ENCODE measurements at regions not wholly inside any gene's neighbourhood (a gene's known extent, or its start where the extent isn't known, plus 50 kb on each side); places are given as distances from the start of the nearest gene placed in this dataset.

- Histone ChIP-seq H2AFZ (ENCODE audit: low read length) (no peak overlapping the region), H3K4me3 (replicated peaks in 1 of 3; ENCODE audit: insufficient read depth in 1 of 3, low read depth in 2 of 3, low read length in 3 of 3) (no peak overlapping the region), H3K9ac (ENCODE audit: insufficient read depth, low read depth, low read length) (no peak overlapping the region), H4K20me1 (ENCODE audit: insufficient read depth, low read length) (no peaks in the 10 kb centered on the region), H3K9me3 (ENCODE audit: low read length) (peaks cover 9% of the 10 kb centered on the region), H3K4me2 (ENCODE audit: low read depth, low read length) (no peak overlapping the region), H3K36me3 (replicated peaks in 1 of 2; ENCODE audit: control insufficient read depth in 1 of 2, insufficient read depth in 2 of 2, low read length in 2 of 2) (no peaks in the 10 kb centered on the region), H3K4me1 (ENCODE audit: insufficient read depth, low read length) (no peaks in the 10 kb centered on the region), H3K27me3 (ENCODE audit: control insufficient read depth in 1 of 2, insufficient read depth in 2 of 2, low read length in 2 of 2) (no peaks in the 10 kb centered on the region), H3K79me2 (ENCODE audit: insufficient read depth, low read length) (no peaks in the 10 kb centered on the region), H3K27ac (ENCODE audit: extremely low read length, insufficient read depth, low read length) (no peak overlapping the region)
- POLR2A ChIA-PET: no interaction called here
- DNase-seq (ENCODE audit: low spot score): no peak
- no TSS peak for BruUV-seq (replicated peaks)
- CTCF ChIA-PET (ENCODE audit: low intra/inter-chr PET ratio, low total read pairs): no interaction called here
- no peak for FAIRE-seq
- ATAC-seq: no peak
- in situ Hi-C loops (cut with HindIII; ENCODE audit: extremely low pct_ligation_motif_present, low pct_unique_long_range_greater_than_20kb): no loop called here
- no CpG with 5 or more reads among the region's 1 CpG for WGBS (ENCODE audit: low lambda C conversion rate)
- intact Hi-C loops (cut with micrococcal nuclease; ENCODE audit: unreplicated experiment): no loop called here
- TF ChIP-seq ZNF33B (CRISPR knock-in tag; IDR thresholded peaks at IDR 0.05): no peak
- TF ChIP-seq ATAD3A (CRISPR knock-in tag; IDR thresholded peaks at IDR 0.05): no peak
- no peak for TF ChIP-seq TBX3 (IDR thresholded peaks at IDR 0.05; ENCODE audit: borderline replicate concordance)
- TF ChIP-seq CENPX (CRISPR knock-in tag; IDR thresholded peaks at IDR 0.05): no peak
- TF ChIP-seq ZNF674 (CRISPR knock-in tag; IDR thresholded peaks at IDR 0.05; ENCODE audit: low read depth): no peak
- no peak for TF ChIP-seq CCDC6 (CRISPR knock-in tag; IDR thresholded peaks at IDR 0.05)
- TF ChIP-seq, protein P1, sequence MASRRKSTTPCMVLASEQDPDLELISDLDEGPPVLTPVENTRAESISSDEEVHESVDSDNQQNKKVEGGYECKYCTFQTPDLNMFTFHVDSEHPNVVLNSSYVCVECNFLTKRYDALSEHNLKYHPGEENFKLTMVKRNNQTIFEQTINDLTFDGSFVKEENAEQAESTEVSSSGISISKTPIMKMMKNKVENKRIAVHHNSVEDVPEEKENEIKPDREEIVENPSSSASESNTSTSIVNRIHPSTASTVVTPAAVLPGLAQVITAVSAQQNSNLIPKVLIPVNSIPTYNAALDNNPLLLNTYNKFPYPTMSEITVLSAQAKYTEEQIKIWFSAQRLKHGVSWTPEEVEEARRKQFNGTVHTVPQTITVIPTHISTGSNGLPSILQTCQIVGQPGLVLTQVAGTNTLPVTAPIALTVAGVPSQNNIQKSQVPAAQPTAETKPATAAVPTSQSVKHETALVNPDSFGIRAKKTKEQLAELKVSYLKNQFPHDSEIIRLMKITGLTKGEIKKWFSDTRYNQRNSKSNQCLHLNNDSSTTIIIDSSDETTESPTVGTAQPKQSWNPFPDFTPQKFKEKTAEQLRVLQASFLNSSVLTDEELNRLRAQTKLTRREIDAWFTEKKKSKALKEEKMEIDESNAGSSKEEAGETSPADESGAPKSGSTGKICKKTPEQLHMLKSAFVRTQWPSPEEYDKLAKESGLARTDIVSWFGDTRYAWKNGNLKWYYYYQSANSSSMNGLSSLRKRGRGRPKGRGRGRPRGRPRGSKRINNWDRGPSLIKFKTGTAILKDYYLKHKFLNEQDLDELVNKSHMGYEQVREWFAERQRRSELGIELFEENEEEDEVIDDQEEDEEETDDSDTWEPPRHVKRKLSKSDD (CRISPR knock-in tag; IDR thresholded peaks at IDR 0.05; ENCODE audit: low read depth): no peak
- TF ChIP-seq TAF15 (IDR thresholded peaks at IDR 0.05; ENCODE audit: low read depth, low read length, poor library complexity, severe bottlenecking): no peak
- TF ChIP-seq POLR2A (IDR thresholded peaks at IDR 0.05; ENCODE audit: insufficient read depth in 1 of 2, low read depth in 2 of 2, low read length in 2 of 2): no peak
- no peak for TF ChIP-seq ARID4A (CRISPR knock-in tag; IDR thresholded peaks at IDR 0.05; ENCODE audit: borderline replicate concordance)
- no peak for TF ChIP-seq ZFP36L1 (CRISPR knock-in tag; IDR thresholded peaks at IDR 0.05)
- TF ChIP-seq USF2 (IDR thresholded peaks at IDR 0.05; ENCODE audit: low read depth, low read length): no peak
- no peak for TF ChIP-seq USF2 (CRISPR knock-in tag; IDR thresholded peaks at IDR 0.05; ENCODE audit: borderline replicate concordance)
- TF ChIP-seq SRSF1 (optimal IDR thresholded peaks at IDR 0.05; ENCODE audit: low read depth, low read length): no peak
These were observed 493.1 kb downstream of the MAGEE1 start for GRCh38 chrX:76920607-76921006.
